Activated naive CD4-positive, alpha-beta T cell treated with anti-CD3 and anti-CD28 coated beads, Interleukin-2, amount 50 U/mL, for 24 hours (primary cell): ENCODE measurements at regions not wholly inside any gene's neighbourhood (a gene's known extent, or its start where the extent isn't known, plus 50 kb on each side); places are given as distances from the start of the nearest gene placed in this dataset.

Experiments
- H3K27ac Mint-ChIP-seq: one replicate; pipeline ENCODE4 v1.8.0; 2021; ENCODE audit warnings: mild to moderate bottlenecking, mixed read lengths
- H3K27me3 Mint-ChIP-seq: one replicate; pipeline ENCODE4 v1.8.0; 2021; ENCODE audit warnings: mixed read lengths
- H3K36me3 Mint-ChIP-seq: one replicate; pipeline ENCODE4 v1.8.0; 2021; ENCODE audit warnings: mixed read lengths
- H3K4me1 Mint-ChIP-seq: one replicate; pipeline ENCODE4 v1.8.0; 2021; ENCODE audit warnings: mixed read lengths
- H3K4me3 Mint-ChIP-seq: one replicate; pipeline ENCODE4 v1.8.0; 2021; ENCODE audit warnings: mild to moderate bottlenecking, mixed read lengths
- H3K9me3 Mint-ChIP-seq: one replicate; pipeline ENCODE4 v1.8.0; 2021; ENCODE audit warnings: mixed read lengths

- Mint-ChIP-seq H3K4me3 (no peak overlapping the region), H3K36me3 (no peaks in the 10 kb centered on the region), H3K9me3 (no peaks in the 10 kb centered on the region), H3K27ac (no peak overlapping the region), H3K4me1 (peaks cover 53% of the 10 kb centered on the region), H3K27me3 (no peaks in the 10 kb centered on the region)
These were observed 59.7 kb upstream of the TCF20 start for GRCh38 chr22:42330170-42330569.

- Mint-ChIP-seq H3K4me3 (no peak overlapping the region), H3K36me3 (peaks cover 1% of the 10 kb centered on the region), H3K4me1 (peaks cover 60% of the 10 kb centered on the region), H3K27ac (no peak overlapping the region), H3K9me3 (no peaks in the 10 kb centered on the region), H3K27me3 (no peaks in the 10 kb centered on the region)
These were observed 59.1 kb upstream of the TCF20 start for GRCh38 chr22:42329504-42329903.

GRCh38 chr22:42328784-42329145 is 58.3 kb upstream of the TCF20 start:
- no peaks in the 10 kb centered on the region for H3K27me3 Mint-ChIP-seq
- peaks cover 2% of the 10 kb centered on the region for H3K36me3 Mint-ChIP-seq
- no peak overlapping the region for H3K4me3 Mint-ChIP-seq
- no peaks in the 10 kb centered on the region for H3K9me3 Mint-ChIP-seq
- peaks cover 65% of the 10 kb centered on the region for H3K4me1 Mint-ChIP-seq
- no peak overlapping the region for H3K27ac Mint-ChIP-seq

- H3K4me1 Mint-ChIP-seq = peaks cover 68% of the 10 kb centered on the region
- no peak overlapping the region for H3K4me3 Mint-ChIP-seq
- no peak overlapping the region for H3K27ac Mint-ChIP-seq
- peaks cover 2% of the 10 kb centered on the region for H3K36me3 Mint-ChIP-seq
- H3K9me3 Mint-ChIP-seq = no peaks in the 10 kb centered on the region
- H3K27me3 Mint-ChIP-seq = no peaks in the 10 kb centered on the region
These were observed 57.8 kb upstream of the TCF20 start for GRCh38 chr22:42328130-42328783.

- no peak overlapping the region for H3K4me3 Mint-ChIP-seq
- H3K27me3 Mint-ChIP-seq = no peaks in the 10 kb centered on the region
- peaks cover 2% of the 10 kb centered on the region for H3K36me3 Mint-ChIP-seq
- H3K9me3 Mint-ChIP-seq = no peaks in the 10 kb centered on the region
- no peak overlapping the region for H3K27ac Mint-ChIP-seq
- peaks cover 69% of the 10 kb centered on the region for H3K4me1 Mint-ChIP-seq
These were observed 57.1 kb upstream of the TCF20 start for GRCh38 chr22:42327462-42328129.

- Mint-ChIP-seq H3K4me3 (no peak overlapping the region), H3K27ac (no peak overlapping the region), H3K9me3 (no peaks in the 10 kb centered on the region), H3K27me3 (no peaks in the 10 kb centered on the region), H3K36me3 (peaks cover 5% of the 10 kb centered on the region), H3K4me1 (peaks cover 71% of the 10 kb centered on the region)
These were observed 56.3 kb upstream of the TCF20 start for GRCh38 chr22:42326801-42327200.

- Mint-ChIP-seq H3K4me3 (no peak overlapping the region), H3K27ac (no peak overlapping the region), H3K9me3 (no peaks in the 10 kb centered on the region), H3K4me1 (peaks cover 66% of the 10 kb centered on the region), H3K36me3 (peaks cover 5% of the 10 kb centered on the region), H3K27me3 (no peaks in the 10 kb centered on the region)
These were observed 55.8 kb upstream of the TCF20 start for GRCh38 chr22:42326301-42326700.

- no peaks in the 10 kb centered on the region for H3K9me3 Mint-ChIP-seq
- H3K4me3 Mint-ChIP-seq = peak overlapping the region; percentile 4
- peaks cover 5% of the 10 kb centered on the region for H3K36me3 Mint-ChIP-seq
- peaks cover 63% of the 10 kb centered on the region for H3K4me1 Mint-ChIP-seq
- H3K27me3 Mint-ChIP-seq = no peaks in the 10 kb centered on the region
- H3K27ac Mint-ChIP-seq = peak overlapping the region; percentile 43
These were observed 54.7 kb upstream of the TCF20 start for GRCh38 chr22:42324990-42325710.

GRCh38 chr22:42324566-42324965 is 54.1 kb upstream of the TCF20 start:
- H3K4me1 Mint-ChIP-seq = peaks cover 66% of the 10 kb centered on the region
- H3K27me3 Mint-ChIP-seq = no peaks in the 10 kb centered on the region
- H3K36me3 Mint-ChIP-seq = peaks cover 5% of the 10 kb centered on the region
- peak overlapping the region; percentile 43 for H3K27ac Mint-ChIP-seq
- H3K4me3 Mint-ChIP-seq = no peak overlapping the region
- no peaks in the 10 kb centered on the region for H3K9me3 Mint-ChIP-seq

- H3K27ac Mint-ChIP-seq = peak overlapping the region; percentile 43
- H3K4me1 Mint-ChIP-seq = peaks cover 62% of the 10 kb centered on the region
- peaks cover 5% of the 10 kb centered on the region for H3K36me3 Mint-ChIP-seq
- no peak overlapping the region for H3K4me3 Mint-ChIP-seq
- no peaks in the 10 kb centered on the region for H3K9me3 Mint-ChIP-seq
- H3K27me3 Mint-ChIP-seq = no peaks in the 10 kb centered on the region
These were observed 53.5 kb upstream of the TCF20 start for GRCh38 chr22:42323971-42324370.

- Mint-ChIP-seq H3K9me3 (no peaks in the 10 kb centered on the region), H3K27me3 (no peaks in the 10 kb centered on the region), H3K36me3 (peaks cover 5% of the 10 kb centered on the region), H3K27ac (no peak overlapping the region), H3K4me3 (no peak overlapping the region), H3K4me1 (peaks cover 48% of the 10 kb centered on the region)
These were observed 52.1 kb upstream of the TCF20 start for GRCh38 chr22:42322562-42322926.

- Mint-ChIP-seq H3K36me3 (peaks cover 5% of the 10 kb centered on the region), H3K4me3 (no peak overlapping the region), H3K27ac (no peak overlapping the region), H3K27me3 (no peaks in the 10 kb centered on the region), H3K9me3 (no peaks in the 10 kb centered on the region), H3K4me1 (peaks cover 45% of the 10 kb centered on the region)
These were observed 51.6 kb upstream of the TCF20 start for GRCh38 chr22:42321908-42322561.

- Mint-ChIP-seq H3K27ac (no peak overlapping the region), H3K4me3 (no peak overlapping the region), H3K4me1 (peaks cover 40% of the 10 kb centered on the region), H3K9me3 (no peaks in the 10 kb centered on the region), H3K36me3 (peaks cover 5% of the 10 kb centered on the region), H3K27me3 (no peaks in the 10 kb centered on the region)
These were observed 50.3 kb upstream of the TCF20 start for GRCh38 chr22:42320443-42321416.
